ENCODE measurements at regions not wholly inside any gene's neighbourhood (a gene's known extent, or its start where the extent isn't known, plus 50 kb on each side); places are given as distances from the start of the nearest gene placed in this dataset.

GRCh38 chr3:188059351-188059750 is 94.6 kb upstream of the LPP start:
- TF ChIP-seq SP1 (IDR thresholded peaks at IDR 0.05) (no peak), TARDBP (IDR thresholded peaks at IDR 0.05) (no peak), SUZ12 (IDR thresholded peaks at IDR 0.05) (no peak), FOXK2 (IDR thresholded peaks at IDR 0.05) (no peak), LEF1 (IDR thresholded peaks at IDR 0.05; ENCODE audit: borderline replicate concordance) (no peak), NFRKB (IDR thresholded peaks at IDR 0.05) (no peak), CTBP1 (IDR thresholded peaks at IDR 0.05; ENCODE audit: borderline replicate concordance) (no peak), HDGF (IDR thresholded peaks at IDR 0.05; ENCODE audit: borderline replicate concordance) (no peak), BHLHE40 (IDR thresholded peaks at IDR 0.05; ENCODE audit: borderline replicate concordance) (no peak)

Data from HEK293T (cell line).